Stimulated activated CD4-positive, alpha-beta T cell treated with anti-CD3 and anti-CD28 coated beads, Interleukin-15, amount 100 ng/mL, for 24 hours (primary cell): ENCODE measurements at regions not wholly inside any gene's neighbourhood (a gene's known extent, or its start where the extent isn't known, plus 50 kb on each side); places are given as distances from the start of the nearest gene placed in this dataset.

Experiments used
- DNase-seq: peaks from one replicate; pipeline ENCODE4 v3.0.0-alpha.2; 2020

DNA sequence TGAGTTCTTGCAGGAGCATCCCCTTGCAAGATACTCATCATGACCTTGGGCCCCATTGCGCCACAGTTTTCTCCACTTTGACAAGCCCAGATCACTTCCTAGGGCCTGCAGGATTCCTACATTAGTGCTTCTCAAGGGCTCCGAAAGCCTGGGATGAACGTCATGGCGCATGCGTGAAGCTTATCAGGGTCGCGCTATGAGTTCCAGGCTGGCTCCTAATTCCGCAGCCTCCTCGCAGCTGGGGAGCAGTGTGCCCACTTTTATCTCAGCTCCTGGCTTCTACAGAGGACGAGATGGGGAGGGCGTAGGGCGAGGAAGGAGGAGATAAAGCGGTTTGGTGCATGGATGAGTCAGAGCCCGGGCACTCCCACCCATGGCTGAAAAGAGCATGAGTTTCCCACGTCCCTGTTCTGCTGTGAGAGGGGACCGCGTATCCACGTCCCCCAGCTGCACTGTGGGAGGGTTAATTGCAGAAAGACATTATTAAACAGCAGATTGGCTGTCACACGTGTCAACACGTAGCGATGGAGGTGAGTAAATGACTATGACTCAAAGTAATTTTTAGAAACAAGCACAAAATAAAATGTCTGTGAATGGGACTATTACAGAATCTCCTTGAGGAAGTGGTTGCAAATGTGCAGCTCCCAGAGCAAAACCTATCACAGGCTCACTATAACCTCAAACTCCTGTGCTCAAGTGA lies 72.9 kb upstream of the DSP start:
- peak; percentile 27 for DNase-seq

DNA sequence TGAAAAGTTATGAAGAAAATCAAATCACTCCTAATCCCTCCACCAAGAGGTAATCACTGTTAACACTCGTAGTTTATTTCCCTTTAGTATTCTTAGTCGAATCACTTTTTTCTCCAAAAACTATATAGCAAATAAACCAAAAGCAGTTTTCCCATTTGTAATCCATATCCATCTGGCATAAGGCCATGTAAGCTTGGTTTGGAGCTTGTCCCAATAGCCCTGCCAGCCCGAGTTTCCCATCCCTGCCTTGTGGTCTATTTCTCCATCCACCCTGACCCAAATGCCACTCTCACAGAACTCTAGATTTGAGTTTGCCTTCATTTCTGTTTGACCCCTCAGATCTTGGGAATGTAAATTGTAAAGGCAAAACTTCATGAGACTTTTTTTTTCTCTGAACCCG lies 71.8 kb upstream of the DSP start:
- DNase-seq = no peak

- DNase-seq = no peak
Observed at GRCh38 chr6:7471171-7471570, 70.3 kb upstream of the DSP start.

DNA sequence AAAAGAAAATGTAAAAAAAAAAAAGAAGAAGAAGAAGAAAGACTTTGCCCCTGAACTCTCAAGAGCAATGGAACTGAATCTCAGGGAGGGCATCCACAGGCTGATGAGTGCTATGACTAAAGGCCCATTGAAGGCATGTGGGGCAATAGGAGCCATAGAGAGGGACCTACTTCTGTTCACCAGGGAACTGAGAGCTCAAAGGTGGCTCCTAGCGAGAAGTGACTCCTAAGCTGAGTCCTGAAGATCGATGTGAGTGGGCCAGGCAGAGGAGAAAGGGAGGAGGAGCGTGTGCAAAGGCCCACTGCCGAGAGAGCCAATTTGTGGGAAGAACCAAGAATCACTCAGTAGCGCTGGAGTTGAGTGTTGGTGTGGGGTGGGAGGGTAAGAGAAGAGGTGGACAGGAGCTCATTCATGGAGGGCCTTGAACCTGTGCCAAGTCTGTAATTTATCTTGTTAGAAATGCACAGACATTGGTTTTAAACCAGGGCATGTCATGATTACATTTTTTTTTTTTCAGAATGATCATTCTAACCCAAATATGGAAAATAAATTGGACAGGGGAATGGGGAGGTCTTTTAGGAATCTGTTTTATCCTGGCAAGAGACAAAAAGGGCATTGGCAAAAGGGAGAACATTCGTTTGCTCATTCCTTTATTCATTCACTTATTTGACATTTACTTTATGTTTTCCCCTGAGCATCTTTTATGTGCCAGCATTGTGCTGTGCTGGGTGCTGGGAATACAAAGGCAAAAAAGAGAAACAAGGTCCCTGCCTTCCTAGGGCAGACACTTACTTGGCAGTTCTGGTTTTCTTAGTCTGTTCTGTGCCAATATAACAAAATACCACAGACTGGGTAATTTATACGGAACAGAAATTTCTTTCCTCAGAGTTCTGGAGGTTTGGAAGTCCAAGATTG lies 67.4 kb upstream of the DSP start:
- no peak for DNase-seq

- DNase-seq = no peak
Observed at GRCh38 chr6:7475081-7475480, 66.4 kb upstream of the DSP start.

GRCh38 chr6:7479801-7480266 lies 61.6 kb upstream of the DSP start:
- no peak for DNase-seq

- DNase-seq = no peak
Observed at GRCh38 chr6:7484666-7485065, 56.8 kb upstream of the DSP start.

- DNase-seq = no peak
Observed at GRCh38 chr6:7486951-7487350, 54.5 kb upstream of the DSP start.

DNA sequence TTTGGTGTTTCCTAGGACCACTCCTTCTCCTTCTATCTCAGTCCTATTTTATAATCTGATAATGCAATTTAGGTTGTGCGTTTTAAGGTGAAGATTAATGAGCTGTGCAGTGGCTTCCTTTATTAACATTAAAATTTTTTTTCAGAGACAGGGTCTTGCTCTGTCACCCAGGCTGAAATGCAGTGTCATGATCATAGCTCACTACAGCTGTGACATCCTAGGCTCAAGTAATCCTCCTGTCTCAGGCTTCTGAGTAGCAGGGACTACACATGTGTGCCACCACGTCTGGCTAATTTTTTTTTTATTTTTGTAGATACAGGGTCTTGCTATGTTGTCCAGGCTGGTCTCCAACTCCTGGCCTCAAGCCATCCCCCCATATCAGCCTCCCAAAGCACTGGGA lies 53.0 kb upstream of the DSP start:
- DNase-seq = no peak

GRCh38 chr6:7489376-7489775 lies 52.1 kb upstream of the DSP start:
- DNase-seq = no peak
